ENCODE measurements at regions not wholly inside any gene's neighbourhood (a gene's known extent, or its start where the extent isn't known, plus 50 kb on each side); places are given as distances from the start of the nearest gene placed in this dataset.
A peak's percentile ranks its signal among the peaks of the same experiment; 100 is the strongest.

DNA sequence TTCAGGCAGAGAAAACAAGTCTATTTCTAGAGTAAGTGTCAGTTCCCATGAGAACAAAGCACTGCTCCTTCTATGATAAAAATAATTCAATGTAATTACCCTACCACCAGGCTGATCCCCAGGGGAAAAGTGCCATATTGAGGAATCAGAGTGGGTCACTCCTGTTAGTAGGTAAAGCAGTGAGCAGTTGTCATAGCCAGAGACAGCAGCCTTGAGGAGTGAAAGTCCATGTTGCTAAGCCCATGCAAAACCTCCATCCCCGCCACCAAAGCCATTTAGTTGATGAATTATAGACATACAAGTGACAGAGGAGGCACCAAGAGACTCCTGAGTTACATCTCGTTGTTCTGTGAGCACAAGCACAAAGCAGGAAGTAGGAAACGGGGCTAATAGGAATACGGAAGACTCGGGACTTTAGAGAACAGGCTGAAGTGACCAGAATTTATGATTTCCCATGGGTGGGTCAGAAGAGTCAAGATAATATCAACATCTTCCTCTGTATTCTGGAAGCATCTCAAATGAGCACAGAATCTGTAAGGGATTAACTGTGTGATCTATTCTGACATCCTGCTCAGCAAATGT is 197.9 kb downstream of the MAFB start:
- no peak for DNase-seq (ENCODE audit: low spot score)

- peak; percentile 25 for DNase-seq (ENCODE audit: low spot score)
Observed at GRCh38 chr20:40489886-40490285, 199.2 kb downstream of the MAFB start.

GRCh38 chr20:40488401-40488800 is 200.6 kb downstream of the MAFB start:
- no peak for DNase-seq (ENCODE audit: low spot score)

DNA sequence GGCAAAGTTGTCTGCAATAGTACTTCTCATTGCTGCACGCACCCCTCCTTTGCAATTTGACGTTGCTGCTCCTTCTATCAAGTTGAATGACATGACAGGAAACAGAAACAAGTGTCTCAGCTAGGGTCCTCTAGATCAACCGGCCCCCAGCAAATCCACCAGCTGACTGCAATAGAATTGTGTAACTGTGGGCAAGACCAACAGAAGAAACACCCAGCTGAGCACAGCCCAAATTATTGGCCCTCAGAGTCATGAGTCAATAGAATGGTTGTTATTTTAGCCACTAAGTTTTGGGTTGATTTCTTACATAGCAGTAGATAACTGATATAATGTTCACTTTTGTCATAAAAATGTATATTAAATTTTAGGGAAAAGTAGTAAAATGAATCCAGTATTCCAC is 202.7 kb downstream of the MAFB start:
- DNase-seq (ENCODE audit: low spot score), result no peak

DNA sequence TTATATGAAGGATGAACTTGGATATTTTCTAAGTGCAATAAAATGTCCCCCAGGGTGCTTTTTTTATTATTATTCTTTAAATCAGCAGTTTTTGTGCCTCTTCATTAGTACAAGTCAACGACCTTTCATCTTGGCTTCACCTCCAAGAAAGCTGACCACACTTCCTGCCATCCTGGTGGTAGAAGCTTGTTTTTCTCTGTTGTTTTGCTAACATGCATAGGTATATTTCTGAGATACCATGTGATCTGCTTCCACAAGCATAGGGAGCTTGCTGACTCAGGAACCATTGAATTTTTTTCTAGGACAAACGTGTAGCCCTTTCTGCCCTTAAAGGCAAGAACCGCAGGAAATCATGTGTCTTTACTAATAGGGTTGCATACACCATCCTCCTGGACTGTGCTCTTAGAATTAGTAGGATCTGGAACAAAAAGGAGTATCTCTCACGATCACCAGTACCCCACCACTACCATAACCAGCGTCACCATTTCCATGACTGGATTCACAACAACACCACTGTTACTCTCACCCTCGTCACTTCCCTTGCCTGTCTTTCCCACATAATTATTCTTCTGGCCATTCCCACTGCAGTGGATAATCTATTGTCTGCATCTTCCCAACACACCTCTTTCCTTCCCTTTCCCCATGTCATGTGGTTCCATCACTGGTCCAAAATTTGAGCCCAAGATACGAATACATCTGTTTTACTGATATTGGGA is 207.1 kb downstream of the MAFB start:
- DNase-seq (ENCODE audit: low spot score), result no peak

DNA sequence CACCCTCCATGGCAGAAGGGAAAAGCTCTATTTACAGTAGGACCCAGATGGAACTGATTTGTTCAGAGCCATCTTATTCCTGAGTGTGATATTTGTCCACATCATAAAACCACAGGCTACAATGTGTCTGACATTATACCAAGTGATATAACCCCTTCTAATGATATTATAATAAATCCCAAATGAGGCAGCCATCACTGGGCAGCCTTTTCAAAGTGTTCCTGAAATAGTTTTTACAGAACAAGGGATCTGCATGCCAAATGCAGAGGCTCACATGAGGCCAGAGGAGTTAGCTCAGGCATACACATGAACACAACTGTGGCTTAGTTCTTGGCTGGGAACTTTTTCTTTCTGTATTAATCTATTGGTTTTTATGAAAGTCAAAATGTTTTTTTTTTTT is 207.7 kb downstream of the MAFB start:
- DNase-seq (ENCODE audit: low spot score), result no peak

DNA sequence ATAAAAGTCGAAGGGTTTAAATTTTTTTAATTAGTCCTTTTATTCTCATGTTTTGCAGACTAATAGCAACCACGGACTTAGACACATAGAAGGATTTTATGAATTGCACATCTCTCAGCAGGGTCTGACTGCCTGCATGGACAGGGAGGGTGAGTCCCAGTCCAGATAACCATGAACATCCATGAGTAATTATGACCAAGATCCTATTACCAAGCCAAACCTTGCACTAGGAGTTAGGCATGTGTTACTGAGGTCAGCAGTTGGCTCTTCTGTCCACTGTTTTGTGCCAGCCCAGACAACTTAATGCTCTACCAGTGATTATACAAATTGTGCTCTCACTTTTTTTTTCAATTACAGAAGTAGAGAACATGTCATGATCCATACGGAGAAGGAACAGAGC is 211.2 kb downstream of the MAFB start:
- DNase-seq (ENCODE audit: low spot score), result no peak

GRCh38 chr20:40476461-40476860 is 212.6 kb downstream of the MAFB start:
- DNase-seq (ENCODE audit: low spot score), result no peak

DNA sequence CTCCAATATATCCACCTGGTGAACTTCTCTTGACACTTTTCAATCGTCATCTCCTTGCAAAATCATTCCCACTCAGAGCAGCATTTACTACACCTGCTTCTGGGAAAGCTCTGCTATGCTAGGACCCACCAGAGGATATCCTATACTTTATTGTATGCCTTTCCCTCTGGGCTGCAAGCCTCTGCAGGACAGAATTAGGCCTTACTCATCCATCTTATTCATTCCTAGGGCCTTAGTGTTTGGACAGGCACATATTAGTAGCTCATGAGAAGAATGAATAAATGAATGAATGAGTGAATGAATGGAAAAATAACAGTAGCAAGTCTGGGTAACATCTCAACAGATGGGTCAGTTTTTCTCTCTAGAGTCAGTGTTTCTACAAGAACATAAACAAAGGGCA is 216.1 kb downstream of the MAFB start:
- no peak for DNase-seq (ENCODE audit: low spot score)

- DNase-seq (ENCODE audit: low spot score), result no peak
Observed at GRCh38 chr20:40471261-40471629, 217.8 kb downstream of the MAFB start.

- DNase-seq (ENCODE audit: low spot score), result no peak
Observed at GRCh38 chr20:40470445-40471260, 218.4 kb downstream of the MAFB start.

DNA sequence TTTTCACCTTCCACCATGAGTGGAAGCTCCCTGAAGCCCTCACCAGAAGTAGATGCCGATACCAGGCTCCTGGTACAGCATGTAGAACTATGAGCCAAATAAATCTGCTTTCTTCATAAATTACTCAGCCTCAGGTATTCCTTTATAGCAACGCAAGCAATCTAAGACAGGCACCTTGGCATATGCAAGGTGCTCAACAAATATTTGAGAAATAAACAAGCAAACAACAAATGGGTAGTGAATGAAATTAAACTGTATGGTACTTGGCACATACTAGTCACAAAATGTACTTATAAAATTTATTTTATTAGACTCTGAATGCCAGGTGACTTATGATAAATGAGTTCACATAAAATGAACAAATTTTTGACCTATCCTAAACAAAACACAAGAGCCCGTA is 220.3 kb downstream of the MAFB start:
- no peak for DNase-seq (ENCODE audit: low spot score)

GRCh38 chr20:40467703-40468411 is 221.2 kb downstream of the MAFB start:
- DNase-seq (ENCODE audit: low spot score), result no peak

DNA sequence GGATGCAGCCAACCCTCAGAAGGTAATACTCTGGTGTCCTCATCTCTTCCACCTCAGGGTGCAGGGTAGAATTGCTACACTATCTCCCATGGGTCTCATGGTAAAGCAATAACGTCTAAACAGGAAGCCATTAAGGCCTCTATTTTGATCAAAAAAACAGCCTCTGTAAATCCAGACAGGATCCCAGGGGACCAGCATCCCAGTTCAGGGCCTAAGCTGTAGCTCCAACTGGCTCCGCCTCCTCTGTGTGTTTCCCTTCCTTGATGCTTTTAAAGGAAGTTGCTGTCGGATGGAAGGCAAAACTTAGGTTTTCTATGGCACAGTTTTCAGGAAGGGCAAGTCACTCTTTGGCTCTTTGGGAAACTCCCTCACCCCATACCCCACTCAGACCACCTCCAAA is 222.0 kb downstream of the MAFB start:
- DNase-seq (ENCODE audit: low spot score), result no peak

- DNase-seq (ENCODE audit: low spot score), result no peak
Observed at GRCh38 chr20:40464731-40465208, 224.3 kb downstream of the MAFB start.

GRCh38 chr20:40463171-40463570 is 225.9 kb downstream of the MAFB start:
- no peak for DNase-seq (ENCODE audit: low spot score)

- no peak for DNase-seq (ENCODE audit: low spot score)
Observed at GRCh38 chr20:40462566-40462965, 226.5 kb downstream of the MAFB start.

DNA sequence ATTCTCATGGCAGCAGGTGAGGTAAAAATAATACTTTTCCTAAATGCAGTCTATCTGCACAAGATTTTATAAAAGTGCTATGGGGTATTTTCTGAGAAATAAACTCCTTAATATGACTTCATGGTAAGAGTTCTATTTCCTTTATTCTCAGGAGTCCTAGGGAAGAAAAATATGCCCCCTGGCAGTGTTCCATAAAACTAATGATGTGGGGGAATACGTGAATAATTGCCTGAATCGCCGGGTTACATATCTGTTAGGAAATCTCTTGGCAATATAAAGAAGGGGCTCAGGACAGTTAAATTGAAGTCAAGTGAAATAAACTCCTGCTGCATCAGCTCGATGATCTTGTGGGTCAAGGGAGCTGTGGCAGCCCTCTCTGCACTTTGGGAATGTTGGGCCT is 229.7 kb downstream of the MAFB start:
- no peak for DNase-seq (ENCODE audit: low spot score)

DNA sequence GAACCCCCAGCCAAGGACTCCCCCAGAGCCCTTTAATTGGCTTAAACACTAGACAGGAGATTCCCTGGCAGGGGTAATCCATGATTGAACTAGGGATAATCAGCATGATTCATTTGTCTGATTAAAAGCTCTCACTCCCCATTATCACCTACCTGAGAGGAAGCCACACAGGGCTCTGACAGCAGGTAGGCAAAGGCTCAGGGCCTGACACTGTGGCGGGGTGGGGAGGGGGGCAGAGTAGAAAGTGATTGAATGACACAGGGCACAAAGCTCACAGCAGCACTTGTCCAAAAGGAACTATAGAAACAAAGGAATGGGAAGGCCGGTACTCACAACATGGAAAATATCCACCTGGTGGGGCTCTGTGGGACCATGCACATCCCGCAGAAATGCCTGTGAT is 231.6 kb downstream of the MAFB start:
- DNase-seq (ENCODE audit: low spot score), result no peak

DNA sequence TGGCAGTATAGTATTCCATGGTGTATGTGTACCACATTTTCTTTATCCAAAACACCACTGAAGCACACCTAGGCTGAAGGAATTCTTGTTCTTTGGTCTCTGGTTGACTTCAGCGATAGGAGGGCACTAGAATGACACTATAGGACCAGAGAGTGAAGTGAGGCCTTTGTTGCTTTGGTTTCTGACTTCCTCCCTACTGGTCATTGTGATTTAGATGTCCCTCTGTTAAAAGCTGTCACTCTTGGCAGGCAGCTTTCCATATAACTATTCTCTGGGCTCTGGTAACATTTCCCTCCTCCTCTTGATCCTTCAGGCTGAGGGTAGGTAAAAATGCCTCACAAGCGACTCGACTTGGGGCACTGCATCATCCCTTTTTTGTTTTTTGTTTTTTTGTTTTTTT is 236.3 kb downstream of the MAFB start:
- no peak for DNase-seq (ENCODE audit: low spot score)

- DNase-seq (ENCODE audit: low spot score), result no peak
Observed at GRCh38 chr20:40451552-40451951, 237.5 kb downstream of the MAFB start.

- no peak for DNase-seq (ENCODE audit: low spot score)
Observed at GRCh38 chr20:40449974-40450616, 238.9 kb downstream of the MAFB start.

Measured in LoVo (cell line).